ENCODE measurements at regions not wholly inside any gene's neighbourhood (a gene's known extent, or its start where the extent isn't known, plus 50 kb on each side); places are given as distances from the start of the nearest gene placed in this dataset.

DNA sequence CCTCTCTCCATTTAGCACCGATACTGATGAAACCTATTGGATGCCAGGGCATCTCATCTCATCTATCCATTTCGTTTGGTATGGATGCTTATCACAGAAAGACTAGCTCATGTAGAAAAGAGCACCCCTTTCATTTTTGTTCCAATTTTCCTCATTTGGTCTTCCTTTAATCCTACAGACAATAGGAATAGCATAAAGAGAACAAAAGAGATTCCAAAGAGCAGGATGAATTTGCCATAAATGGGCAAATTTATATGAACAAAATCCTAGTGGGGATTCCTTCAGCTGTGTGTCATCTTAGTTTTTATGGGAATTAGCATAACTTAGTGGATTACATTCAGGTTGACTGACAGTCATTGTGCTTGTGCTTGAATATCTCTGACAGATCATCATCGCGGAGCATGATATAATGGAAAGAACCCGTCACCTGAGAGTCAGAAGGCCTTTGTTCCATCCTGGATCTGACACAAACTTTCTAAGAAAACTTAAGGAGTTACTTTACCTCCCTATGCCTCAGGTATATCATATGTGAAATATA lies 777.5 kb upstream of the ADGRL2 start:
- no peak for DNase-seq (ENCODE audit: low read depth, low spot score)

DNA sequence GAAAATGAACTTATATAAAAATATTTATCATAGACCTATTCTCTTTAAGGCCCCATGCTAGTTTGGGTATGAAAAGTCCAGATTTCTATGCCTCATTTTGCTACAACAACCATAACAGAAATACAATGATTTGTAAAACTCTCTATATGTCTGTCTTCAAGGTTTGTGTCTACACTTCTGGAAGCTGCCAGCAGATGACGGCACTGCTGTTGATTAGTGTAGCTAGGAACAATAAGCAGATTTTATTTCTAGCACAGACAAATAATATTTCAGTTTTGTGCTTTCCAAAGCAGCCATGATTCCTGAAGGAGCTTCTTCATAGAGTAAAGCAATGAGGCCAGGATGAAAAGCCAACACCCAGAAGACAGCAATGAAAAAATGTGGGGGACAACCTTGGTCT lies 779.6 kb upstream of the ADGRL2 start:
- DNase-seq (ENCODE audit: low read depth, low spot score), result no peak

DNA sequence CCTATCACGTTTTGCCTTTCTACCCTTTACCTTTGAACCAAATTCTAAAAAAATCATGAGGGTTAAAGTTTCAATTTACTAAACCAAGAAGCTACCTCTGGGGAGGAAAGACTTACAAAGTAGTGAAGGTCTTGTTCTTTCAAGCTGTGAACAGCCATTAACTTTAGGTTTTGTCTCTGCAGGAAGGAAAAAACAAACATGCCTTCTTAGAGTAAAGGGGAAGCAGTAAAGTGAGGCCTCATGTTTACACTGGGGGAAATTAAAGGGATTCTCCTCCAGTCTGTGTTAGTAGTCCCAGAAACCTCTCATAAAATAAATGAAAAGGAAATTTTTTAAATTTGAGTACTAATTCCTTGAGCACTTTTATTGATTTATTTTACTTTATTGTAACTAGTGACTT lies 780.2 kb upstream of the ADGRL2 start:
- no peak for DNase-seq (ENCODE audit: low read depth, low spot score)

DNA sequence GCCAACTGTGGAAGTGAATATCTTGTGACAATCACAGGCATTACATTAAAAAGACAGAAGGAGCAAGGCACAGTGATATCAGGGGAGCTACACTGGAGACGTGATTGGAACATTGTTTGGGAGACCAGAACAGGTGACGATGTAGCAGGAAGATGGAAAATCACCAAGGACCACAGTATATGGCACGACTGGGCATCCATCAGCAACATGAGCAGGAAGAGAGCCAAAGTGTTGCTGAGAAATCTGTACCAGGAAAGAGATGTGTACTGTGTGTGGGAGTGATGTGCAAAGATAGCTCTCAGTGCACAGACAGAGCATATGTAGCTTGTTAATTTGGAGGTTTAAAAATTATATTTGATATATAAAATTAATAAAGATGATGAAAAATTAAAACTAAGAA lies 790.6 kb upstream of the ADGRL2 start:
- no peak for DNase-seq (ENCODE audit: low read depth, low spot score)

DNA sequence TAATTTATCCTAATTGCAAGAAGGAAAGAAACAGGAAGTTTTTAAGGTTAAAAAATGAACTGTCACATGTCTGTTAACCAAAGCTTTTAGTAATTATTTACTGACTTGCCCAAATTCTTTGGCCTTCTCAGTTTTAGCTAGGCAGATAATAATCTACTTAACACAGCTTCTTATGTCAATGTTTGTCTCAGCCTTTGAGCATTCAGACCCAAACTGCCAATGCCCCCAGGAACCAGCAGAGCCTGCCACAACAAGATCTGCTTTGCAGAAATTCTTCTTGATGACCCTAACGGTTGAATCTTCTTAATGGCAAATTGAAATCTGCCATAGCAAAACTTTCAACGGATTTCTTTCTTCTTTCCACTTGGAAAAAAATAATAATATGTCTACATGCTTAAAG lies 792.4 kb upstream of the ADGRL2 start:
- DNase-seq (ENCODE audit: low read depth, low spot score), result no peak

DNA sequence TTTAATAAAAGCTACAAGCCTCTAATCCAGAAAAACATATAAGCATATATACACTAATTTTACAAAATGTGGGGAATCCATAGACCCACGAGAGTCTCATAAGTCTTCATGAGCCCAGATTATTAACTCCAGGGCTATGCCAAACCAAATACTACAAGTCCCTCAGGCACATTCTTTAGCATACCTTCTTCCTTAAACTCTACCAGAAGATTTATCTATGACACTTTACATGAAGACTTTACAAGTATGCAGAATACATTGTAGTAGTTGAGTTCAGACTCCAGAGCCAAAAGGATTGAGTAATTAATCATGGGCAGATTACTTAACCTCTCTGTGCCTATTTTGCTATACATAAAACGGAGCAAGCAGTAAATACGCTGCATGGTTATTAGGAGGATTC lies 793.7 kb upstream of the ADGRL2 start:
- DNase-seq (ENCODE audit: low read depth, low spot score), result no peak

DNA sequence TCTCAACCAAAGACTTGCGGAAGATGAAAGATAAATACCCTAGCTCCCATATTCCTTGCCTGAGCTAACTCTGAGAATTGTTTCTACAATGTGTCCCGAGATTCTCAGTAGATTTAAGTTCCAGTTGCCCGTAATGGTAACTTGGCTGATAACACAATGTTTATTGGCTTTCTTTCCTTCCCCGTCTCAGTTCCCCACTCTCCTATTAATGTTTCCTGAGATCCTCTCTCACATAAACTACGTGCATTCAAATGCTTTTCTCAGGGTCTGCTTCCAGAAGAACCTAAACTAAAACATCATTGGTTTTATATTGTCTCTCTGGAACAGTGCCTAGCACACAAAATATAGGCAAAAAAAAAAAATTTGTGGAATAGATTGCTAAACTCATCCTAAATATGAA lies 794.2 kb upstream of the ADGRL2 start:
- DNase-seq (ENCODE audit: low read depth, low spot score), result no peak

DNA sequence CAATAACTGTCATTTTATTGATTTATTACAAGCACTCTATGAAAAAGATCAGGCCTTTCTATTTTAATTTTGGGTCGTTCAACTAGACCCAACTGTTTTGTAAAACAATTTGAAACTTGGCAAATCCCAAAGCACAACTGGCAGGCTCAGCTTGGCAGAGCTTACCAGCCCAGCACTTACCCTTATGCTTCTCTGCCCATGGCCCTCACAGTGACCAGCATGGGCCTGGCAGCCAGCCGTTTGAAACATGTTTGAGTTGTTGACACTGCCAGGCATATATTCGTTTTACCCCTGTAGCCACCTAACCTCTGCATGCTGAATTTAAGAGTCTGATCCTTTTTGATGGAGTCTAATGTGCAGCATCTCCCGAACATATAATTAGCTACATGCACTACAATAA lies 796.7 kb upstream of the ADGRL2 start:
- DNase-seq (ENCODE audit: low read depth, low spot score), result no peak

DNA sequence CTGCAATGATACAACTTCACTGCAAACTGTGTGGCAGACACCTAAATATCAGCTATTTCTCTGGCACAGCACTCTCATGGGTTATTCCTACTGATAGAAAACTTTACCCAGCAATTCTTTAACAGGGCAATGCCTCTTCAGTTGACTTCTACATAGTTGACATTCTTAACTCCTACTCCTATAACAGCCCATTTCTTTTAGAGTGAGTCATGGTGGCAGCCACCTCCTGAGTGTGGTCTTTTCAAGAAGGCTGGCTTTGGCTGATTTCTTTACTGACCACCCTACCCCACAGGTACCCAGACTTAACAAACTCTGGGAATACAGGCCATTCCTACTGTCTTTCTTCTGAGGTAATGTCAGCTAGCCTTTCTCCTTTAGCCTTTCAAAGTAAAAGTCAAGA lies 805.8 kb upstream of the ADGRL2 start:
- no peak for DNase-seq (ENCODE audit: low read depth, low spot score)

DNA sequence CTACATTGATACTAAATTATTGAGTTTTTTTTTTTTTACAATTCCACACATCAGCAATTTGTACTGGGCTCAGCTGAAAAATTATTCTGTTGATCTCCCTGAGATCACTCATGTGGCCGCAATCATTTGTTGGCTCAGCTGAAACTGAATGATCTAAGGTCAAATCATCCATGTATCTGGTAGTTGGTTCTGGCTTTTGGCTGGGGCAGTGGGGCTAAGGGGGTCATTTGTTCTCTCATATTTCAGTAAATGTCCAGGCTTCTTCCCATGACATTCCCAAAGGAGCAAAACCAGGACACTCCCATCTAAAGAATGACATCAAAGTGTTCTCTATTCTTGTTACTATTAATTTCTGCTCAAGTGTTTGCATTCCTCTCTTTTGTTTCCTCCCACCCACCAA lies 806.7 kb upstream of the ADGRL2 start:
- DNase-seq (ENCODE audit: low read depth, low spot score), result no peak

DNA sequence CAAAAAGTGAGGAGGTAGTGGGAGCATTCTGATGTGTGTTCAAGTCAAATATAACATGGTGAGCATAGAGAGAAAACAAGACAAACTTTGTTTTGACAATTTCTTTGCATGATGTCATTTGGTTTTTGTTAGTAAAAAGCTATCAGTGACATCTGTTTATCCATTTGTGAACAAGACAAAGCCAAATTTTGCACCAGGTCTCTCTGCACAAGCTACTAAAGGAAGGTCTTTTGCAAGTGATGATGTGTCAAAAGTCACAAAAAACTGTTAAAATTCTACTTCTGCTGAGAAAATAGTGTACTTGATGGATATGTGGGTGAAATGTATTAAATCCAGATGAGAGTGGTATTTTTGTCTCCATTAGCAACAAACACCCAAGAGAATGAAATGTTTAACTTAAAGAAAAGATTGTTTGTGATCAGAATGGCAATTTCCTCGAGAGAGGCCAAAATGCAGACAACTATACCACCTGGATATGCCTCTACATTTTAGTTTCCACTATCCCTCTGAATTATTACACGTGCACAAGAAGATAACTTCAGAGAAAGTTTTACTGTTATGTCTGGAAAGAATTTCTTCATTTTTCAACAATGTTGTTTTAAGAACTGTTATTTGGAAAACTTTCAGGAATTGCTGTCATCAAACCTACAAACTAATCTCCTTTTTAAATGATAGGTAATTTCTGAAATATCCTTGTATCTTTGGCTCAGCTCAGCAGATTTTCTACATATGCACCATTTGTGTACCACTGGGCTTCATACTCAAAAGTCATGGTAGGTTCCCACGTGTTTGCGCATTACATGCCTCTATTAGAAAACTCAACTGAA lies 807.4 kb upstream of the ADGRL2 start:
- no peak for DNase-seq (ENCODE audit: low read depth, low spot score)

DNA sequence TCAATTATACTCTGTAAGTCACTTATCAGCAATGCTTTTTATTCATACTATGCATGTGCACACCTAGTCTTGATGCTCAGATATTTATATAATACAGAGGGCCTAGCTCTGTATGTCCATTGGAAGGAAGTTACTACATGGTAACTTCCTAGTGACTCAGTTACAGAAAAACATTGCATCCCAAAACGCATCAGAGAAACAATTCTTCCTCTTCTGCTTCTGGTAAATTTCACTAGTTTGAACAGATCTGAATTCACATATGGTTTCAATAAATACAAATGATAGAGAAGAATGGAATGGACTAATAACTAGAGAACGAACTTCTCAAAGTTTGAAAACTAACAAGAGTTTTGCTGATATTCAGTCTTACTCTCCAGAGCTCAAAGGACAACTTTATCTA lies 811.3 kb upstream of the ADGRL2 start:
- DNase-seq (ENCODE audit: low read depth, low spot score), result no peak

DNA sequence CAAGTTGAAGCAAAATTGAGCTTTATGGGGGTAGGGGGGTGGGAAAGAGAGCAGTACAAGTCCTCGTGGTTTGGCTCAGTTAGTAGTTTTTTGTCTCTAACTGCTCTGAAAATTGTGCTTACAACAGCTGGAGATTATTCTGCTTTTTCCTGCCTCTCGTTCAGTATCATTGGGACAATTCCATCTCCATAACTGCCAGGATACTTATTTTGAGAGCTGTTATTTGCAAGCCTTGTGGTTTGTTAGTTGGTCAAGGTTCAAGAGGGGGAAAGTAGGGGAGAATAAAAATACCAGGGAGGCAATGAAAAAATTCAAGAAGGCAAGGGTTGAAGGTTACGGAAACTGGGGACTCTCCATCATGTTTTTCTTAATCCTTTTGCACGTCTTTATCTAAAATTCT lies 811.8 kb upstream of the ADGRL2 start:
- DNase-seq (ENCODE audit: low read depth, low spot score), result no peak

DNA sequence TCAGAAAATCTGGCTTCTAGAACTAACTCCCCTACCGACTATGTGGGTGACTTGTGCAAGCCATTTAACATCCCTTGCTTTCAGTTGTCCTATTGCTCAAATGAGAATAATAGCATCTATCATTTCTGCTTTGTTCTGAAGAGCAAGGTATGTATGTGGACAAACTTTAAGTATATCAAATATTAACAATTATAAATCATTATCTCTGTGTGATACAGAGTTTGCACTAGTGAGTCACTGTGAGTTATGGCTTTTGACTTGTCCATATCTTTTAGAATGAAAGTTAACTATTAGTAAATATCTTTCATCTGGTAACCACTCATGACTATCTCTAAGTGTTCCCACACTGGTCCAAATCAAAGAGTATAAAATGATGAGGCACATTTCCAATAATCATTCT lies 812.9 kb upstream of the ADGRL2 start:
- no peak for DNase-seq (ENCODE audit: low read depth, low spot score)

DNA sequence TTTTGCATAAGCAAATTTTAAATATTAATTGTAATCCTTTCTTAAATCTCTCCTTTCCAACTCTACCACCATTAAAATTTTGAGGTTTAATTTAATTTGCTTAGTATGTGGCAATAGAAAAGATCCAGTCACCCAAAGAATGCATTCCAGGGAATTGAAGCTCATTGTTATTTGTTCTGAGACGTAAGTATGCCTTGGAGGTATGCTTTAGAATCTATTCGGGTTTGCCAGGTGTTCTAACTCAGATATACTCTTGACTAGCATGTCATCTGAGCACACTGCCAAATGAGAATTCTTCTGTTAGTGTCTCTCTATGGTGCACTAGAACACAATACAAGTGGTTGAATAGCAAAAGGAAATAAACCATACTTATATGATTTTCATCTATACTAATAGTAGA lies 813.6 kb upstream of the ADGRL2 start:
- DNase-seq (ENCODE audit: low read depth, low spot score), result no peak

DNA sequence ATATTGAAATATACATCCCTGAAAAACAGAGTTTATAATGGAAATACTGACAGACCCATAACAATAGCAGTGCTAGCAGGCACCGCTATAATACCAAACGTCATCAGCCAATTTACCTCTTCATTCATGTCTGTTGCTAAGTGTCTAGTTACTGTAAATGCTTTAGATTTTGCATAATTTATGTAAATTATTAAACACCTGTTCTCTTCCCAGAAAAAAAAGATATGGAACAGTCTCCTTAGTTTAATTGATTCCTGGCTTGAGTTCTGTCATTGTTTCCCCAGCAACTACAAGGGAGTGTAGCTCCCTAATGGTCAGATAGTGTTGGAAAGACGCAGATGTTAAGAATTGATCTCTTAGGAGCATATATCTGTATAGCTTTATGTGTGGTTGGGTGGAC lies 817.9 kb upstream of the ADGRL2 start:
- DNase-seq (ENCODE audit: low read depth, low spot score), result no peak

DNA sequence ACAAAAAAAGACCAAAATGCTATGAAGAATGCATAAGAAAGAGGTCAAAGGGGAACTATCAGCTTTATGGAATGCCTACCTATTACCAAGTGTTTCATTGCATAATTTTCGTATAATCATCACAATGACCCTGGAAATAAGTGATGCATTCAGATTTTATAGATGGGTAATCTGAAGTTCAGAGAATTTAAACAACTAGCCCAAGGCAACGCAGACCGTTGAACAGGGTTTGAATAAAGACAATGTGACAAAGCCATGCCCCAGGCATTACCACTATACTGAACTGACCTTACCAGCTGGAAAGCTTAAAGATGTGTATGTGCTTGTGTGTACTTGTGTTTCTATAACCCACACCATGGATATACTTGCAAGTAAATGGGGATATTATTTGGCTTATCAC lies 827.6 kb upstream of the ADGRL2 start:
- DNase-seq (ENCODE audit: low read depth, low spot score), result no peak

DNA sequence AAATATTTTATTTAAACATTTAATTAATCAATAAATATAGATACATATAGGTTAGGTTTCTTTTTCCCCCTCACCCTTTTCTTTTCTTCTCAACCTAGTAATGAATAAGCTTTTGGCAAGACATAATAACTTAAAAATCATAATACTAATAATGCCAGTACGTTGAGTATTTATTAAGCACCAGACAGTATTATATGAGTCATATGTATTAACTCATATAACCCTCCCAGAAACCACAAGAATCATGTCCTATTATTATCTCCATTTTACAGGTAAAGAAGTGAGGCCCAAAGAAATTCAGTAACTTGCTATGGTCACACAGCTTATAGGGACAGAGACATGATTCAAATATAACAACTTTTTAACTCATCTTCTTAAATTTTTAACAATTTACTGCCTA lies 834.5 kb upstream of the ADGRL2 start:
- DNase-seq (ENCODE audit: low read depth, low spot score), result no peak

DNA sequence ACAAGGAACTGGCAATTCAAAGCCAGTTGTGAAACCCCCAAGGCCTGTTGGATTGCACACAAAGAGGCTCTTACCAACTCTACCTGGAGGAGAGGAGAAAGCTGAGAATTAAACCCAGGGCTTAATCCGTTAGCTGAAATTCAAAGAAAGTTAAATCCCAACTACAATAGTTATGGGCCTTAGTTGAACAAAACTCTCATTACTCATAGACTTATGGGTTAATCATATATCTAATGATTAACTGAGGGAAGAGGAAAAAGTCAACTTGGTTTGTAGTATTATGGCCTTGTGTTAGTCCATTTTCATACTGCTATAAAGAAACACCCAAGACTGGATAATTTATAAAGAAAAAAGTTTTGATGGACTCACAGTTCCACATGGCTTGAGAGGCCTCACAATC lies 838.2 kb upstream of the ADGRL2 start:
- DNase-seq (ENCODE audit: low read depth, low spot score), result no peak

DNA sequence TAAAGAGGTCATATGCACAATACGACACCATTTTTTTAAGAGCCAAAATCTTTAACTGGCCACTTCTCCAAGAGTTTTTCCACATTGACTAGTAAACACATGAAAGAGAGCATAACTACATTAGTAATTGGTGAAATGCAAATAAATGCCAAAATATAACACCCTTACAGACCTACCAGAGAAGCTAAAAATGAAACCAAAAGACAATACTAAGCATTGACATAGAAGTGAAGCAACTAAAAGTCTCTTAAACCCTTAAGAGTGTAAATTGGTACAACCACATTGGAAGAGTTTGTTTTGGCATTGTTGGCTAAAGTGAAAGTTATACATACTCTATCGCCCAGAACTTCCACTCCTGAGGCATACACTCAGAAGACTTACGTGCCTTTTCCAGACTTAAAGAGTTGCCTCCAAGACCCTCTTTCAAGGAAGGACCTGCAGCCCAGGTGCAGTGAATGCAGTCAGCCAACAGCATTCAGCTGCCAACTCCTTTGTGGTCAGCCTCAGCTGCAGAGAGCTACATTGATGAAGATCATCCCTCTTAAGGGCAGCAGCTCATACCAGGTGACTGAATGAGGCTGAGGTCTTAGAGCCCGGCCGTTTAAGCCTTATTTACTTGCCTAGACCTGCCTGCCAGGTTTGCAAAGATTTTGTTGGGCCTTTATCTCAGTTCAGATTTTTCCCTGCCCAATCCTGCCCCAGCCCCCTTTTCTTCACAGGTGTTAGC lies 839.1 kb upstream of the ADGRL2 start:
- no peak for DNase-seq (ENCODE audit: low read depth, low spot score)

DNA sequence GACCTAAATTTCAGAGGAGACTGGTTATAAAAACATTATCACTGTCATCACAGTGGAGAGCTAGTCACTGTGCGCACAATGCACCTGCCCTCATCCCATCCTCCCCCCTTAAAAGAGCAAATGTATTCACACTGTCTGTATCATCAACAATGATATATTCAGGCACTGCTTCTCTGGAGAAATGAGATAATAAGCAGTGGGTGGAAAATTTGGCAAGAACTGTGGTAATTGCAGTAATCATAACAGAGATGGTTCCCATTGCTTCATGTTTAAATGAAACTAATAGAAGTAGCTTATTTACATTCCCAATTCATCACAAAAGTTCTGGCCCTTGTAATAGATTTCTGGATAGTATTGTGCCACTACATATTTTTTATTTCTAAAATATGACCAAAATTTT lies 867.4 kb upstream of the ADGRL2 start:
- no peak for DNase-seq (ENCODE audit: low read depth, low spot score)

DNA sequence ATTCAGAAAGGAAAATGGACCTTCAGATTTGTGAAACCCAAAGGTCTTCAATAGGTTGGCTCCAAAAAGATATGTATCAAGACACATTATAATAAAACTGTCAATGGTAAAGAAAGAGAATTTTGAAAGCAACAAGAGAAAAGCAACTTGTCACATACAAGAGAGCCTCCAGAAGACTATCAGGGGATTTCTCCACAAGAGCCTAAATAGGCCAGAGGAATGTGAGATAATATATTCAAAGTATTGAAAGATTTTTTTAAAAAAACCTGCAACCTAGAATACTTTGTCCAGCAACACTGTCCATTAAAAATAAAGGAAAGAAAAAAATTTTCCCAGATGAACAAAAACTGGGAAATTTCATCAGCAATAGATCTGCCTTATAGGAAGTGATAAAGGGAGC lies 869.6 kb upstream of the ADGRL2 start:
- no peak for DNase-seq (ENCODE audit: low read depth, low spot score)

DNA sequence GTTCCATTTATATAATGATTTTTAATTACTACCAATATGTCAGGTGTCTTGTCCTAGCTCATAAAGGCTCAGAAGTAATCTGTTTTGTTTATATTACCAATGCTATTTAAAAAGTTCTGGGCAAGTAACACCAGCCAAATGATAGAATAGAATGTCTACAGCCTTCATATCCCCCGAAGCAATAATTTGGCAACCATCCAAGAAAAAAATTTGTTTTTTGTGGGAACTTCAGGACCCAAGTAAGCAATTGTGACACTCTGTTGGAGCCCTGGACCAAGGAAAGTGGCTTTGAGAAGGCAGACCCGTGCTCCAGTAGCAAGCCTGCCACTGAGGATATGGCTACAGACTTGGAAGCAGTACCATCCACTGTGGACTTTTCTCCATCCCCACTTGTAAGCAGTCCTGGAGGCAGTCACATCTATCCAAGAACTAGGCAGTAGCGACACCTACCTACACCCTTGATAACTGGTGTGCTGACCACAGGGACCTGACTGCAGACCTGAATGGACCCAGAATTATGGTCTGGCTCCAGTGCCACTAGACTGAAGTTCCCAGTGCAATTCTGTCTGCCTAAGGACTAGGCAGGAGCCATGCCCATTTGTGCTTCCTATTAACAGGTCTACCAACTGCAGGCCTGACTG lies 870.7 kb upstream of the ADGRL2 start:
- DNase-seq (ENCODE audit: low read depth, low spot score), result no peak
